ENCODE measurements at regions not wholly inside any gene's neighbourhood (a gene's known extent, or its start where the extent isn't known, plus 50 kb on each side); places are given as distances from the start of the nearest gene placed in this dataset.

DNA sequence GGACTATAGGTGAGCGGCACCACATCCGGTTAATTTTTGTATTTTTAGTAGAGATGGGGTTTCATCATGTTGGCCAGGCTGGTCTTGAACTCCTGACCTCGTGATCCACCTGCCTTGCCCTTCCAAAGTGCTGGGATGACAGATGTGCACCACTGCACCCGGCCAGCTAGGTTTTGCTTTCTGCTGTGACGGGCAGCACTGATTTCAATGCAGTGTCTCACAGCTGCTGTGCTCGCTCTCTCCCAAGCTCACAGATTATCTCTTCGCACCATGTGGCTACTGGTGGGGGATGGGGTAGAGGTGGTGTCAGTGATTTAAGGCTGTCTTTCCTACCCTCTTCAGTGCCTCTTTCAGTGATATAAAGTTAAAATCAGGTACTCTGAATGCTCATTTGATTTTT lies 909.1 kb downstream of the TRHDE start:
- H3K36me3 ChIP-seq (ENCODE audit: insufficient read depth, low read length) = no peaks in the 10 kb centered on the region
- no peaks in the 10 kb centered on the region for H3K9me3 ChIP-seq (ENCODE audit: low read length)
- no peak overlapping the region for H2AFZ ChIP-seq (ENCODE audit: low read depth, low read length)
- no peaks in the 10 kb centered on the region for H3K79me2 ChIP-seq (replicated peaks; ENCODE audit: insufficient read depth, low read length)
- no peak overlapping the region for H3K4me3 ChIP-seq (ENCODE audit: low read length)
- no peak overlapping the region for H3K9ac ChIP-seq (ENCODE audit: low read length)
- H4K20me1 ChIP-seq (ENCODE audit: insufficient read depth) = no peaks in the 10 kb centered on the region
- H3F3A ChIP-seq (ENCODE audit: insufficient read depth, low read length, poor library complexity, severe bottlenecking) = no peaks in the 10 kb centered on the region
- no peak overlapping the region for H3K27ac ChIP-seq (ENCODE audit: low read length)
- no peaks in the 10 kb centered on the region for H3K27me3 ChIP-seq (ENCODE audit: insufficient read depth, low read depth, low read length)
- no peaks in the 10 kb centered on the region for H3K9me2 ChIP-seq (ENCODE audit: insufficient read depth, low read length)
- no peak overlapping the region for H3K4me2 ChIP-seq (ENCODE audit: low read length)
- TF ChIP-seq TAF1 (IDR thresholded peaks at IDR 0.05; ENCODE audit: low read depth) = no peak
- no peak for TF ChIP-seq POLR2AphosphoS5 (IDR thresholded peaks at IDR 0.05)
- no peak for TF ChIP-seq SMC3 (conservative IDR thresholded peaks at IDR 0.05; ENCODE audit: poor library complexity)
- no peak for TF ChIP-seq MXI1 (conservative IDR thresholded peaks at IDR 0.05; ENCODE audit: poor library complexity, severe bottlenecking)

DNA sequence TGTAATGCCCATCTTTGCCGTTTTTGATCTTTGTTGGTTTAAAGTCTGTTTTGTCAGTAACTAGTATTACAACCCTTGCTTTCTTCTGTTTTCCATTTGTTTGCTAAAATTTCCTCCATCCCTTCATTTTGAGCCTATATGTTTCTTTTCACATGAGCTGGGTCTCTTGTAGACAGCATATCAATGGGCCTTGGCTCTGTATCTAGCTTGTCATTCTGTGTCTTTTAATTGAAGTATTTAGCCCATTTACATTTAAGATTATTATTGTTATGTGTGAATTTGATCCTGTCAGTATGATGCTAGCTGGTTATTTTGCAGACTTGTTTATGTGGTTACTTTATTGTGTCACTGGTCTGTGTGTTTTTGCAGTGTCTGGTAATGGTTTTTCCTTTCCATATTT lies 913.2 kb downstream of the TRHDE start:
- Histone ChIP-seq H2AFZ (ENCODE audit: low read depth, low read length) (no peak overlapping the region), H3K9ac (ENCODE audit: low read length) (no peak overlapping the region), H3K9me2 (ENCODE audit: insufficient read depth, low read length) (no peaks in the 10 kb centered on the region), H3K79me2 (replicated peaks; ENCODE audit: insufficient read depth, low read length) (no peaks in the 10 kb centered on the region), H3F3A (ENCODE audit: insufficient read depth, low read length, poor library complexity, severe bottlenecking) (no peaks in the 10 kb centered on the region), H3K4me2 (ENCODE audit: low read length) (no peak overlapping the region), H3K36me3 (ENCODE audit: insufficient read depth, low read length) (no peaks in the 10 kb centered on the region), H3K27me3 (ENCODE audit: insufficient read depth, low read depth, low read length) (no peaks in the 10 kb centered on the region), H3K4me3 (ENCODE audit: low read length) (no peak overlapping the region), H3K9me3 (ENCODE audit: low read length) (no peaks in the 10 kb centered on the region), H3K27ac (ENCODE audit: low read length) (no peak overlapping the region), H4K20me1 (ENCODE audit: insufficient read depth) (no peaks in the 10 kb centered on the region)
- TF ChIP-seq RAD21 (conservative IDR thresholded peaks at IDR 0.05) (no peak), EZH2 (IDR thresholded peaks at IDR 0.05; ENCODE audit: borderline replicate concordance, insufficient read depth, low read length, poor library complexity, severe bottlenecking) (no peak)

DNA sequence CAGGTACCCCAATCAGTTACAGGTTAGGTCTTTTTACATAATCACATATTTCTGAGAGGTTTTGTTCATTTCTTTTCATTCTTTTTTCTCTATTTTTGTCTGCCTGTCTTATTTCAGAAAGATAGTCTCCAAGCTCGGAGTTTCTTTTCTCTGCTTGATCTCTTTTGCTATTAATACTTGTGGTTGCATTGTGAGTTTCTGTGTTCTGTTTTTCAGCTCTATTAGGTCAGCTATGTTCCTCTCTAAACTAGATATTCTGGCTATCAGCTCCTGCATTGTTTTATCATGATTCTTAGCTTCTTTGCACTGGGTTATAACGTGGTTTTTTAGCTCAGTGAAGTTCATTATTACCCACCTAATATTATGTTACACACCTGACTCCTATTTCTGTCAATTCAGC lies 914.1 kb downstream of the TRHDE start:
- no peak overlapping the region for H3K9ac ChIP-seq (ENCODE audit: low read length)
- no peak overlapping the region for H3K27ac ChIP-seq (ENCODE audit: low read length)
- H3K79me2 ChIP-seq (replicated peaks; ENCODE audit: insufficient read depth, low read length) = no peaks in the 10 kb centered on the region
- H3K9me3 ChIP-seq (ENCODE audit: low read length) = no peaks in the 10 kb centered on the region
- no peak overlapping the region for H2AFZ ChIP-seq (ENCODE audit: low read depth, low read length)
- TF ChIP-seq MXI1 (conservative IDR thresholded peaks at IDR 0.05; ENCODE audit: poor library complexity, severe bottlenecking) = no peak
- H3K27me3 ChIP-seq (ENCODE audit: insufficient read depth, low read depth, low read length) = no peaks in the 10 kb centered on the region
- no peak overlapping the region for H3K4me3 ChIP-seq (ENCODE audit: low read length)
- H3K9me2 ChIP-seq (ENCODE audit: insufficient read depth, low read length) = no peaks in the 10 kb centered on the region
- H4K20me1 ChIP-seq (ENCODE audit: insufficient read depth) = no peaks in the 10 kb centered on the region
- no peak overlapping the region for H3K4me2 ChIP-seq (ENCODE audit: low read length)
- no peaks in the 10 kb centered on the region for H3F3A ChIP-seq (ENCODE audit: insufficient read depth, low read length, poor library complexity, severe bottlenecking)
- H3K36me3 ChIP-seq (ENCODE audit: insufficient read depth, low read length) = no peaks in the 10 kb centered on the region

DNA sequence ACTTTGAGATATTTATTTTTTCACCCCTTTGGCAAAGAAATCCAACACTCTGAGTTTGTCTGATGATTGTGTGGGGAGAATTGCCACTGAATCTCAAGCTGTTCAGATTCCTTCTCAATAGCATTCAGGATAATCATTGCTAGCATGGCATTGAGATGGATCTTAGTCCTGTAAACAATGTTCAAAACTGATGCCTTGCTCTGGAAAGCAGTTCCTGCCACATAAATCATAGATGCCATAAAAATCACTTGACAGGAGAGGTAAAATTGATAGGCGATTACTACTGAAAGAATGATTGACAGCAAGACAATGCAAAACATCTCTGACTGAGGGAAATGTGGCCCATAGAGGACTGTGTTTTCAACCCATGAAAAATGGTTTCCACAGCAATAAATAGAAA lies 915.6 kb downstream of the TRHDE start:
- no peak overlapping the region for H2AFZ ChIP-seq (ENCODE audit: low read depth, low read length)
- H3K4me3 ChIP-seq (ENCODE audit: low read length) = peak overlapping the region; percentile 17
- H3K79me2 ChIP-seq (replicated peaks; ENCODE audit: insufficient read depth, low read length) = no peaks in the 10 kb centered on the region
- no peak overlapping the region for H3K9ac ChIP-seq (ENCODE audit: low read length)
- TF ChIP-seq RAD21 (conservative IDR thresholded peaks at IDR 0.05) (peak; percentile 56), MXI1 (conservative IDR thresholded peaks at IDR 0.05; ENCODE audit: poor library complexity, severe bottlenecking) (peak; percentile 13), EZH2 (IDR thresholded peaks at IDR 0.05; ENCODE audit: borderline replicate concordance, insufficient read depth, low read length, poor library complexity, severe bottlenecking) (no peak), EP300 (conservative IDR thresholded peaks at IDR 0.05; ENCODE audit: poor library complexity, severe bottlenecking) (peak; percentile 100), POLR2AphosphoS5 (IDR thresholded peaks at IDR 0.05) (peak; percentile 93), TAF1 (IDR thresholded peaks at IDR 0.05; ENCODE audit: low read depth) (no peak), SMC3 (conservative IDR thresholded peaks at IDR 0.05; ENCODE audit: poor library complexity) (peak; percentile 51)
- TF ChIP-seq, protein P1, sequence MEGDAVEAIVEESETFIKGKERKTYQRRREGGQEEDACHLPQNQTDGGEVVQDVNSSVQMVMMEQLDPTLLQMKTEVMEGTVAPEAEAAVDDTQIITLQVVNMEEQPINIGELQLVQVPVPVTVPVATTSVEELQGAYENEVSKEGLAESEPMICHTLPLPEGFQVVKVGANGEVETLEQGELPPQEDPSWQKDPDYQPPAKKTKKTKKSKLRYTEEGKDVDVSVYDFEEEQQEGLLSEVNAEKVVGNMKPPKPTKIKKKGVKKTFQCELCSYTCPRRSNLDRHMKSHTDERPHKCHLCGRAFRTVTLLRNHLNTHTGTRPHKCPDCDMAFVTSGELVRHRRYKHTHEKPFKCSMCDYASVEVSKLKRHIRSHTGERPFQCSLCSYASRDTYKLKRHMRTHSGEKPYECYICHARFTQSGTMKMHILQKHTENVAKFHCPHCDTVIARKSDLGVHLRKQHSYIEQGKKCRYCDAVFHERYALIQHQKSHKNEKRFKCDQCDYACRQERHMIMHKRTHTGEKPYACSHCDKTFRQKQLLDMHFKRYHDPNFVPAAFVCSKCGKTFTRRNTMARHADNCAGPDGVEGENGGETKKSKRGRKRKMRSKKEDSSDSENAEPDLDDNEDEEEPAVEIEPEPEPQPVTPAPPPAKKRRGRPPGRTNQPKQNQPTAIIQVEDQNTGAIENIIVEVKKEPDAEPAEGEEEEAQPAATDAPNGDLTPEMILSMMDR (IDR thresholded peaks at IDR 0.05; ENCODE audit: poor library complexity, severe bottlenecking) = no peak
- TF ChIP-seq, protein P2, sequence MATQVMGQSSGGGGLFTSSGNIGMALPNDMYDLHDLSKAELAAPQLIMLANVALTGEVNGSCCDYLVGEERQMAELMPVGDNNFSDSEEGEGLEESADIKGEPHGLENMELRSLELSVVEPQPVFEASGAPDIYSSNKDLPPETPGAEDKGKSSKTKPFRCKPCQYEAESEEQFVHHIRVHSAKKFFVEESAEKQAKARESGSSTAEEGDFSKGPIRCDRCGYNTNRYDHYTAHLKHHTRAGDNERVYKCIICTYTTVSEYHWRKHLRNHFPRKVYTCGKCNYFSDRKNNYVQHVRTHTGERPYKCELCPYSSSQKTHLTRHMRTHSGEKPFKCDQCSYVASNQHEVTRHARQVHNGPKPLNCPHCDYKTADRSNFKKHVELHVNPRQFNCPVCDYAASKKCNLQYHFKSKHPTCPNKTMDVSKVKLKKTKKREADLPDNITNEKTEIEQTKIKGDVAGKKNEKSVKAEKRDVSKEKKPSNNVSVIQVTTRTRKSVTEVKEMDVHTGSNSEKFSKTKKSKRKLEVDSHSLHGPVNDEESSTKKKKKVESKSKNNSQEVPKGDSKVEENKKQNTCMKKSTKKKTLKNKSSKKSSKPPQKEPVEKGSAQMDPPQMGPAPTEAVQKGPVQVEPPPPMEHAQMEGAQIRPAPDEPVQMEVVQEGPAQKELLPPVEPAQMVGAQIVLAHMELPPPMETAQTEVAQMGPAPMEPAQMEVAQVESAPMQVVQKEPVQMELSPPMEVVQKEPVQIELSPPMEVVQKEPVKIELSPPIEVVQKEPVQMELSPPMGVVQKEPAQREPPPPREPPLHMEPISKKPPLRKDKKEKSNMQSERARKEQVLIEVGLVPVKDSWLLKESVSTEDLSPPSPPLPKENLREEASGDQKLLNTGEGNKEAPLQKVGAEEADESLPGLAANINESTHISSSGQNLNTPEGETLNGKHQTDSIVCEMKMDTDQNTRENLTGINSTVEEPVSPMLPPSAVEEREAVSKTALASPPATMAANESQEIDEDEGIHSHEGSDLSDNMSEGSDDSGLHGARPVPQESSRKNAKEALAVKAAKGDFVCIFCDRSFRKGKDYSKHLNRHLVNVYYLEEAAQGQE (IDR thresholded peaks at IDR 0.05; ENCODE audit: borderline replicate concordance) = peak; percentile 96
- no peaks in the 10 kb centered on the region for H3F3A ChIP-seq (ENCODE audit: insufficient read depth, low read length, poor library complexity, severe bottlenecking)
- H3K9me3 ChIP-seq (ENCODE audit: low read length) = no peaks in the 10 kb centered on the region
- no peaks in the 10 kb centered on the region for H3K9me2 ChIP-seq (ENCODE audit: insufficient read depth, low read length)
- peak overlapping the region; percentile 71 for H3K27ac ChIP-seq (ENCODE audit: low read length)
- H3K4me2 ChIP-seq (ENCODE audit: low read length) = no peak overlapping the region
- H4K20me1 ChIP-seq (ENCODE audit: insufficient read depth) = no peaks in the 10 kb centered on the region
- no peaks in the 10 kb centered on the region for H3K27me3 ChIP-seq (ENCODE audit: insufficient read depth, low read depth, low read length)
- no peaks in the 10 kb centered on the region for H3K36me3 ChIP-seq (ENCODE audit: insufficient read depth, low read length)

Measured in neural cell (in vitro differentiated cells).